Ishikawa (cell line): ENCODE measurements at regions not wholly inside any gene's neighbourhood (a gene's known extent, or its start where the extent isn't known, plus 50 kb on each side); places are given as distances from the start of the nearest gene placed in this dataset.
A peak's percentile ranks its signal among the peaks of the same experiment; 100 is the strongest.

Experiments
- CEBPB ChIP-seq: IDR thresholded peaks from 2 replicates; pipeline ENCODE4 v1.6.1; 2012
- CREB1 ChIP-seq: IDR thresholded peaks from 2 replicates; pipeline ENCODE4 v1.6.1; 2012; ENCODE audit warnings: low read depth
- EGR1 ChIP-seq: IDR thresholded peaks from 2 replicates; pipeline ENCODE4 v1.6.1; 2012
- EP300 ChIP-seq: IDR thresholded peaks from 2 replicates; pipeline ENCODE4 v1.6.1; 2012; ENCODE audit warnings: borderline replicate concordance
- FOXM1 ChIP-seq: IDR thresholded peaks from 2 replicates; pipeline ENCODE4 v1.6.1; 2012; ENCODE audit warnings: low read depth, borderline replicate concordance
- NFIC ChIP-seq: IDR thresholded peaks from 2 replicates; pipeline ENCODE4 v1.6.1; 2012
- RAD21 ChIP-seq: IDR thresholded peaks from 2 replicates; pipeline ENCODE4 v1.6.1; 2012; ENCODE audit warnings: low read depth
- TAF1 ChIP-seq: IDR thresholded peaks from 2 replicates; pipeline ENCODE4 v1.6.1; 2012; ENCODE audit warnings: low read depth, mild to moderate bottlenecking
- TCF12 ChIP-seq: IDR thresholded peaks from 2 replicates; pipeline ENCODE4 v1.6.1; 2012; ENCODE audit warnings: low read depth
- TEAD4 ChIP-seq: IDR thresholded peaks from 2 replicates; pipeline ENCODE4 v1.6.1; 2012
- YY1 ChIP-seq: IDR thresholded peaks from 2 replicates; pipeline ENCODE4 v1.6.1; 2012; ENCODE audit warnings: low read depth
- ZBTB7A ChIP-seq: IDR thresholded peaks from 2 replicates; pipeline ENCODE4 v1.6.1; 2012; ENCODE audit warnings: low read depth
- TF ChIP-seq, protein P1 (sequence below): IDR thresholded peaks from 2 replicates; pipeline ENCODE4 v1.6.1; 2012
- TF ChIP-seq, protein P2 (sequence below): IDR thresholded peaks from 2 replicates; pipeline ENCODE4 v1.6.1; 2012
- TF ChIP-seq, protein P3 (sequence below): IDR thresholded peaks from 2 replicates; pipeline ENCODE4 v1.6.1; 2012; ENCODE audit warnings: low read depth, mild to moderate bottlenecking

DNA sequence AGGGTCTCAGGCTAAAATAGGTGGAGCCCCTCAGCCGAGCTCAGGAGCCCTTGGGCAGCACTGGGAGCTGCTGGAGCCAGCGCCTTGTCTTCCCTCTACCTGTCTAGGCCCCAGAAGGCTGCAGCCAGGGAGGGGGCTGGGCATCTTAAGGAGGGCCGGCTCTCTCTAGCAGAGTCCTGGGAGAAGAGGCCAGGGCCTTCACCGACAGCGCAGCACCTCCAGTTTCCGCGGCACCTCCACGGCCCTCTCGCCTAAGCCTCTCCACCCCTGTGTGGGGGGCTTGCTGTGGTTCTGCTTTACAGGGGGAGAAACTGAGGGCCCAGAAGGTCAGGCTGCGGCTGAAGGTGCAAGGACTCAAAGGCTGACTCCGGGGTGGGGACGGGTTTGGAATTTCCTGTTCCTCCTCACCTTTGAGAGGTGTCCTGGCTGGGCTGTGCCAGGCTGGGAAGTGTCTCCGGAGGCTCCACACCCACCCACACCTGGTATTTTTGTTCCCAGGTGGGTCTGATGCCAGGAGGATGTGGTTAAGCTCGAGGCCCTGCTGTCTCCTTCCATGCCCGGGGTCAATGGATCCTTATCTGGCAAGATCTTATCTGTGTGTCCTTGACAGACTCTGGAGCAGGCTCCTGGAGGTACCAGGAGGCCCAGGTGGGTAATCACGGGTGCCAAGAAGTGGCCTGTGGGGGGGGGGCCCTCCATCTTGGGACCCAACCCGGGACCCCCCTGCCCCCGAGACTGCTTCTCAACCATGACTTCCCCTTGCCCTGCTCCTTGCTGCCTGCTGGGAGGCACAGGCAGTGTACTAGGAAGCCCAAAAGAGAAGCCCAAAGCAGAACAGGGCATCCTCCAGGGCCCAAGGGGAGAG is 95.3 kb upstream of the FGF3 start:
- TF ChIP-seq CEBPB (no peak), TEAD4 (no peak), CREB1 (no peak), ZBTB7A (no peak), TAF1 (no peak), EGR1 (no peak), EP300 (no peak), NFIC (no peak), FOXM1 (no peak), TCF12 (no peak), RAD21 (no peak)
- TF ChIP-seq, protein P1, sequence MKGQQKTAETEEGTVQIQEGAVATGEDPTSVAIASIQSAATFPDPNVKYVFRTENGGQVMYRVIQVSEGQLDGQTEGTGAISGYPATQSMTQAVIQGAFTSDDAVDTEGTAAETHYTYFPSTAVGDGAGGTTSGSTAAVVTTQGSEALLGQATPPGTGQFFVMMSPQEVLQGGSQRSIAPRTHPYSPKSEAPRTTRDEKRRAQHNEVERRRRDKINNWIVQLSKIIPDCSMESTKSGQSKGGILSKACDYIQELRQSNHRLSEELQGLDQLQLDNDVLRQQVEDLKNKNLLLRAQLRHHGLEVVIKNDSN: no peak
- TF ChIP-seq, protein P2, sequence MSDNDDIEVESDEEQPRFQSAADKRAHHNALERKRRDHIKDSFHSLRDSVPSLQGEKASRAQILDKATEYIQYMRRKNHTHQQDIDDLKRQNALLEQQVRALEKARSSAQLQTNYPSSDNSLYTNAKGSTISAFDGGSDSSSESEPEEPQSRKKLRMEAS: no peak
- TF ChIP-seq, protein P3, sequence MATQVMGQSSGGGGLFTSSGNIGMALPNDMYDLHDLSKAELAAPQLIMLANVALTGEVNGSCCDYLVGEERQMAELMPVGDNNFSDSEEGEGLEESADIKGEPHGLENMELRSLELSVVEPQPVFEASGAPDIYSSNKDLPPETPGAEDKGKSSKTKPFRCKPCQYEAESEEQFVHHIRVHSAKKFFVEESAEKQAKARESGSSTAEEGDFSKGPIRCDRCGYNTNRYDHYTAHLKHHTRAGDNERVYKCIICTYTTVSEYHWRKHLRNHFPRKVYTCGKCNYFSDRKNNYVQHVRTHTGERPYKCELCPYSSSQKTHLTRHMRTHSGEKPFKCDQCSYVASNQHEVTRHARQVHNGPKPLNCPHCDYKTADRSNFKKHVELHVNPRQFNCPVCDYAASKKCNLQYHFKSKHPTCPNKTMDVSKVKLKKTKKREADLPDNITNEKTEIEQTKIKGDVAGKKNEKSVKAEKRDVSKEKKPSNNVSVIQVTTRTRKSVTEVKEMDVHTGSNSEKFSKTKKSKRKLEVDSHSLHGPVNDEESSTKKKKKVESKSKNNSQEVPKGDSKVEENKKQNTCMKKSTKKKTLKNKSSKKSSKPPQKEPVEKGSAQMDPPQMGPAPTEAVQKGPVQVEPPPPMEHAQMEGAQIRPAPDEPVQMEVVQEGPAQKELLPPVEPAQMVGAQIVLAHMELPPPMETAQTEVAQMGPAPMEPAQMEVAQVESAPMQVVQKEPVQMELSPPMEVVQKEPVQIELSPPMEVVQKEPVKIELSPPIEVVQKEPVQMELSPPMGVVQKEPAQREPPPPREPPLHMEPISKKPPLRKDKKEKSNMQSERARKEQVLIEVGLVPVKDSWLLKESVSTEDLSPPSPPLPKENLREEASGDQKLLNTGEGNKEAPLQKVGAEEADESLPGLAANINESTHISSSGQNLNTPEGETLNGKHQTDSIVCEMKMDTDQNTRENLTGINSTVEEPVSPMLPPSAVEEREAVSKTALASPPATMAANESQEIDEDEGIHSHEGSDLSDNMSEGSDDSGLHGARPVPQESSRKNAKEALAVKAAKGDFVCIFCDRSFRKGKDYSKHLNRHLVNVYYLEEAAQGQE: no peak

DNA sequence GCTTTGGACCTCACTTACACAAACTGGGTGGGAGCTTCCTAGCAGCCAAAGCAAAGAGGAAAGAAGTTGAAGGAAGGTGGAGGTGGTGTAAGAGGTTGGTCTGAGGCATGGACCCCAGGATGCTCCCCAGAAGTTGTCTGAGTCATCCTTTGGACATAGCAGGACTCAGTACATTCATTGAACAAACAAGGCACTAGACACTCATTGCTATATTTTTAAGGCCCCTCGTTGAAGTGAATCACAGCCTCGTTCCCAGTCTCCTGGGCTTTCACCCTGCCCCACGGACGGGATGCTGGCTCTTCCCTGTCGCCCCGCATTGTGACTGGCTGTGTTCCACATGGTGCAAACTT is 95.9 kb upstream of the FGF3 start:
- TF ChIP-seq, protein P3: no peak
- TF ChIP-seq TEAD4 (no peak), ZBTB7A (no peak), EGR1 (no peak), TAF1 (no peak)

- TF ChIP-seq RAD21 (peak; percentile 85), ZBTB7A (no peak), NFIC (peak; percentile 40; the same call in 1 of the 2 replicates), TCF12 (no peak), YY1 (no peak)
These were observed 96.5 kb upstream of the FGF3 start for GRCh38 chr11:69915501-69916250.

DNA sequence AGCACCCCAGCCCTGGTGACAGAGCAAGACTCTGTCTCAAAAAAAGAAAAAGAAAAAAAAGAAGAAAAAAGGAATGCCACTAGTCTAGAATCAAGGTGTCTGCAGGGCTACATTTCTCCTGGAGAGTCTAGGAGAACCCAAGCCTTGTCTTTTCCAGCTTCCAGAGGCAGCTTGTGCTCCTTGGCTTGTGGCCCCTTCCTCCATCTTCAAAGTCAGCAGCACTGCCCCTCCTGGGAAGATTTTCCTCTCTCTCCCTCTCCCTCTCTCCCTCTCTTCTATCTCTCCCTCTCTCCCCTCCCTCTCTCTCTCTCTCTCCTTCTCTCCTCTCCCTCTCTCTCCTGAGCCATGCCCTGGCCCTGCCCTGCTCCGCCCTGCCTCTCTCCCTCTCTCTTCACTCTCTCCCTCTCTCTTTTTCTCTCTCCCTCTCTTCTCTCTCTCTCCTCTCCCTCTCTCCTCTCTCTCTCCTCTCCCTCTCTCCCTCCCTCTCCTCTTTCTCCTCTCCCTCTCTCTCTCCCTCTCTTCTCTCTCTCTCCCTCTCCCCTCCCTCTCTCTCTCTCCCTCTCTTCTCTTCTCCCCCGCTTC is 97.7 kb upstream of the FGF3 start:
- TF ChIP-seq CREB1: no peak
- TF ChIP-seq, protein P2: no peak

DNA sequence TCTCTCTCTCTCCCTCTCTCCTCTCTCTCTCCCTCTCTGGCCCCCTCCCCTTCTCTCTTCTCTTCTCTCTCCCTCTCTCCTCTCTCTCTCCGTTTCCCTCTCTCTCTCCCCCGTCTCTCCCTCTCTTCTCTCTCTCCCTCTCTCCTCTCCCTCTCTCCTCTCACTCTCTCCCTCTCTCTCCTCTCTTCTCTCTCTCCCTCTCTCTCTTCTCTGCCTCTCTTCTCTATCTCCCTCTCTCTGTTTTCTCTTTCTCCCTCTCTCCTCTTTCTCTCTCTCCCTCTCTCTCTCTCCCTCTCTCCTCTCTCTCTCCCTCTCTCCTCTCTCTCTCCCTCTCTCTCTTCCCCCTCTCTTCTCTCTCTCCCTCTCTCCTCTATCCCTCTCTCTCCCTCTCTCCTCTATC is 98.3 kb upstream of the FGF3 start:
- TF ChIP-seq FOXM1: no peak
- no peak for TF ChIP-seq CEBPB
- no peak for TF ChIP-seq EGR1
- TF ChIP-seq EP300: no peak
- TF ChIP-seq ZBTB7A: no peak
- TF ChIP-seq YY1: no peak
- TF ChIP-seq, protein P3: no peak
